H9 (cell line): ENCODE measurements at regions not wholly inside any gene's neighbourhood (a gene's known extent, or its start where the extent isn't known, plus 50 kb on each side); places are given as distances from the start of the nearest gene placed in this dataset.

Experiments
- DNase-seq: peaks from one replicate; pipeline ENCODE4 v3.0.0-alpha.2; 2017
- H2AFZ ChIP-seq: one replicate; pipeline ENCODE4 v1.6.1; 2013; ENCODE audit warnings: mild to moderate bottlenecking, low read length, control low read depth, moderate library complexity
- H2AK5ac ChIP-seq: 2 replicates; pipeline ENCODE4 v1.6.1; 2013; ENCODE audit warnings: low read length, control low read depth, mixed read lengths; ENCODE audit not compliant: insufficient read length
- H2BK120ac ChIP-seq: one replicate; pipeline ENCODE4 v1.6.1; 2013; ENCODE audit warnings: low read depth, mild to moderate bottlenecking, low read length, control low read depth, inconsistent platforms; ENCODE audit not compliant: poor library complexity, severe bottlenecking
- H2BK12ac ChIP-seq: 2 replicates; pipeline ENCODE4 v1.6.1; 2013; ENCODE audit warnings: low read length, control low read depth, mixed read lengths, low read depth; ENCODE audit not compliant: insufficient read length
- H2BK15ac ChIP-seq: 2 replicates; pipeline ENCODE4 v1.6.1; 2013; ENCODE audit warnings: low read depth, low read length, control low read depth
- H2BK20ac ChIP-seq: one replicate; pipeline ENCODE4 v1.6.1; 2013; ENCODE audit warnings: low read depth, mild to moderate bottlenecking, low read length, control low read depth, inconsistent platforms; ENCODE audit not compliant: poor library complexity, severe bottlenecking
- H2BK5ac ChIP-seq: 2 replicates; pipeline ENCODE4 v1.6.1; 2013; ENCODE audit warnings: low read length, control low read depth, mixed read lengths; ENCODE audit not compliant: insufficient read length
- H3K14ac ChIP-seq: 2 replicates; pipeline ENCODE4 v1.6.1; 2013; ENCODE audit warnings: low read length, control low read depth; ENCODE audit not compliant: insufficient read depth
- H3K18ac ChIP-seq: 2 replicates; pipeline ENCODE4 v1.6.1; 2013; ENCODE audit warnings: low read depth, mild to moderate bottlenecking, mixed read lengths, low read length, control low read depth; ENCODE audit not compliant: insufficient read length
- H3K23ac ChIP-seq: 2 replicates; pipeline ENCODE4 v1.6.1; 2013; ENCODE audit warnings: low read length, control low read depth, mixed read lengths, low read depth; ENCODE audit not compliant: insufficient read length
- H3K23me2 ChIP-seq: 2 replicates; pipeline ENCODE4 v1.6.1; 2013; ENCODE audit warnings: low read depth, mild to moderate bottlenecking, mixed read lengths, low read length, control low read depth; ENCODE audit not compliant: insufficient read length, poor library complexity, severe bottlenecking
- H3K27ac ChIP-seq: 2 replicates; pipeline ENCODE4 v1.5.1; 2013; ENCODE audit warnings: low read length, control low read depth, mixed read lengths, low read depth; ENCODE audit not compliant: insufficient read length
- H3K27me3 ChIP-seq: 2 replicates; pipeline ENCODE4 v1.6.1; 2013; ENCODE audit warnings: low read length, control low read depth, inconsistent platforms; ENCODE audit not compliant: insufficient read depth
- H3K4ac ChIP-seq: 2 replicates; pipeline ENCODE4 v1.6.1; 2013; ENCODE audit warnings: low read depth, mild to moderate bottlenecking, control low read depth, inconsistent platforms, low read length, moderate library complexity
- H3K4me1 ChIP-seq: 2 replicates; pipeline ENCODE4 v1.6.1; 2013; ENCODE audit warnings: low read length, control low read depth, inconsistent platforms; ENCODE audit not compliant: insufficient read depth
- H3K4me2 ChIP-seq: 2 replicates; pipeline ENCODE4 v1.6.1; 2013; ENCODE audit warnings: low read length, control low read depth, mixed read lengths; ENCODE audit not compliant: insufficient read length, insufficient read depth
- H3K56ac ChIP-seq: 2 replicates; pipeline ENCODE4 v1.6.1; 2013; ENCODE audit warnings: low read depth, mild to moderate bottlenecking, mixed read lengths, low read length, control low read depth; ENCODE audit not compliant: insufficient read length
- H3K79me1 ChIP-seq: 2 replicates; pipeline ENCODE4 v1.6.1; 2013; ENCODE audit warnings: low read depth, mild to moderate bottlenecking, moderate library complexity, low read length, control low read depth, inconsistent platforms; ENCODE audit not compliant: insufficient read depth, poor library complexity, severe bottlenecking
- H3K79me2 ChIP-seq: 2 replicates; pipeline ENCODE4 v1.6.1; 2013; ENCODE audit warnings: low read length, control low read depth, inconsistent platforms; ENCODE audit not compliant: insufficient read depth
- H3K9ac ChIP-seq: 2 replicates; pipeline ENCODE4 v1.6.1; 2013; ENCODE audit warnings: low read length, control low read depth, mixed read lengths; ENCODE audit not compliant: insufficient read length; ENCODE audit errors: extremely low read depth
- H3K9me3 ChIP-seq: one replicate; pipeline ENCODE4 v1.6.1; 2013; ENCODE audit warnings: low read depth, low read length, inconsistent platforms; ENCODE audit not compliant: control insufficient read depth
- H3T11ph ChIP-seq: one replicate; pipeline ENCODE4 v1.6.1; 2013; ENCODE audit warnings: mild to moderate bottlenecking, low read length, control low read depth, inconsistent platforms
- H4K20me1 ChIP-seq: one replicate; pipeline ENCODE4 v1.6.1; 2013; ENCODE audit not compliant: control insufficient read depth, insufficient read length, insufficient read depth
- H4K5ac ChIP-seq: 2 replicates; pipeline ENCODE4 v1.6.1; 2013; ENCODE audit warnings: low read depth, mild to moderate bottlenecking, mixed read lengths, low read length, control low read depth; ENCODE audit not compliant: insufficient read length
- H4K8ac ChIP-seq: replicated peaks from 2 replicates; pipeline ENCODE4 v1.6.1; 2013; ENCODE audit warnings: low read length, control low read depth, mixed read lengths, low read depth; ENCODE audit not compliant: insufficient read length
- H4K91ac ChIP-seq: 2 replicates; pipeline ENCODE4 v1.6.1; 2013; ENCODE audit warnings: low read depth, mild to moderate bottlenecking, moderate library complexity, mixed read lengths, low read length, control low read depth; ENCODE audit not compliant: insufficient read length
- H3K27ac Mint-ChIP-seq, 3 experiments: 2 replicates in 2 of 3; 3 replicates in 1 of 3; pipeline ENCODE4 v1.8.0; 2020 to 2021; ENCODE audit warnings: mixed read lengths in 3 of 3, mild to moderate bottlenecking in 1 of 3, moderate library complexity in 1 of 3
- H3K27me3 Mint-ChIP-seq: 2 replicates; pipeline ENCODE4 v1.8.0; 2021; ENCODE audit warnings: low read depth, mild to moderate bottlenecking, moderate library complexity, mixed read lengths
- H3K36me3 Mint-ChIP-seq, 3 experiments: 2 replicates in 2 of 3; 3 replicates in 1 of 3; pipeline ENCODE4 v1.8.0; 2020 to 2021; ENCODE audit warnings: low read depth in 3 of 3, mixed read lengths in 3 of 3; ENCODE audit not compliant: insufficient read depth in 1 of 3
- H3K4me1 Mint-ChIP-seq, 2 experiments: 2 replicates each; pipeline ENCODE4 v1.8.0; 2020; ENCODE audit warnings: mixed read lengths in 2 of 2
- H3K4me3 Mint-ChIP-seq, 2 experiments: 2 replicates in 1 of 2; 3 replicates in 1 of 2; pipeline ENCODE4 v1.8.0; 2020 to 2021; ENCODE audit warnings: mild to moderate bottlenecking in 2 of 2, mixed read lengths in 2 of 2, moderate library complexity in 1 of 2
- H3K9me3 Mint-ChIP-seq, 2 experiments: 2 replicates in 1 of 2; 3 replicates in 1 of 2; pipeline ENCODE4 v1.8.0; 2020; ENCODE audit warnings: mild to moderate bottlenecking in 2 of 2, mixed read lengths in 2 of 2, moderate library complexity in 1 of 2
- CTCF ChIP-seq: fragments of 200-600 bp; sonication (generic); conservative IDR thresholded peaks from 3 replicates; pipeline ENCODE4 v1.8.0; 2021; ENCODE audit warnings: antibody characterized with exemption, mild to moderate bottlenecking
- WGBS: extraction: QIAGEN DNeasy Blood & Tissue Kit; methylation state at CpG from one replicate; pipeline ENCODE4 v1.1.7; 2013; ENCODE audit warnings: missing lambda C conversion rate, low lambda C conversion rate, mixed read lengths; ENCODE audit not compliant: insufficient read length; ENCODE audit errors: extremely low coverage; 5-methylcytosine and 5-hydroxymethylcytosine counted together

GRCh38 chr11:30725645-30726195 is 139.6 kb upstream of the MPPED2 start:
- no peak overlapping the region for H3K4ac ChIP-seq
- no peak overlapping the region for H4K5ac ChIP-seq
- H3K4me1 ChIP-seq = no peaks in the 10 kb centered on the region
- H2AFZ ChIP-seq = no peak overlapping the region
- no peaks in the 10 kb centered on the region for H4K20me1 ChIP-seq
- no peaks in the 10 kb centered on the region for H3K79me2 ChIP-seq
- no peak overlapping the region for H4K91ac ChIP-seq
- H3K56ac ChIP-seq = no peak overlapping the region
- H3K79me1 ChIP-seq = no peaks in the 10 kb centered on the region
- no peak overlapping the region for H3K9ac ChIP-seq
- Mint-ChIP-seq H3K27me3 (no peaks in the 10 kb centered on the region), H3K4me1 (peaks cover 7 to 8% of the 10 kb centered on the region in 2 experiments; a peak in 2 of 4 replicates), H3K36me3 (no peaks in the 10 kb centered on the region), H3K27ac (no peak overlapping the region), H3K9me3 (no peaks in the 10 kb centered on the region), H3K4me3 (no peak overlapping the region)
- H2BK20ac ChIP-seq = no peak overlapping the region
- H3K23me2 ChIP-seq = no peaks in the 10 kb centered on the region
- no peak overlapping the region for H2BK15ac ChIP-seq
- H3K27me3 ChIP-seq = no peaks in the 10 kb centered on the region
- H2BK120ac ChIP-seq = no peak overlapping the region
- no peak overlapping the region for H2BK12ac ChIP-seq
- no peak for TF ChIP-seq CTCF
- no peak for DNase-seq
- H2AK5ac ChIP-seq = no peak overlapping the region
- no peak overlapping the region for H3K14ac ChIP-seq
- H2BK5ac ChIP-seq = no peak overlapping the region
- WGBS = no CpG with 5 or more reads among the region's 2 CpGs
- H3K4me2 ChIP-seq = no peak overlapping the region
- no peaks in the 10 kb centered on the region for H3K9me3 ChIP-seq
- no peak overlapping the region for H3K27ac ChIP-seq
- H3K18ac ChIP-seq = no peak overlapping the region
- no peak overlapping the region for H3K23ac ChIP-seq
- H4K8ac ChIP-seq = no peak overlapping the region
- H3T11ph ChIP-seq = no peak overlapping the region
